CD14-positive monocyte (primary cell): ENCODE measurements at regions not wholly inside any gene's neighbourhood (a gene's known extent, or its start where the extent isn't known, plus 50 kb on each side); places are given as distances from the start of the nearest gene placed in this dataset.

Experiments used
- DNase-seq, 3 donors: peaks; one replicate each; pipeline ENCODE4 v3.0.0-alpha.2; 2011 to 2022
- H2AFZ ChIP-seq: 2 replicates; pipeline ENCODE4 v1.6.0; 2012; ENCODE audit warnings: mild to moderate bottlenecking, low read depth, low read length, inconsistent platforms; ENCODE audit not compliant: insufficient read depth, poor library complexity, severe bottlenecking
- H3K27ac ChIP-seq, 2 donors: 1 replicate in 1 of 2; 2 replicates in 1 of 2; pipeline ENCODE4 v1.5.1; 2012 to 2013; ENCODE audit warnings: low read length in 2 of 2, control low read depth in 1 of 2, inconsistent platforms in 1 of 2, low read depth in 1 of 2, mild to moderate bottlenecking in 1 of 2
- H3K27me3 ChIP-seq, 2 donors: one replicate each; pipeline versions ENCODE4 v1.6.0 to v1.6.1; 2011 to 2013; ENCODE audit warnings: low read length in 2 of 2; ENCODE audit not compliant: control insufficient read depth in 2 of 2, insufficient read depth in 2 of 2
- H3K36me3 ChIP-seq, 2 donors: replicated peaks in 1 of 2; 1 replicate in 1 of 2; 2 replicates in 1 of 2; pipeline versions ENCODE4 v1.5.1 to v1.6.1; 2012 to 2013; ENCODE audit warnings: low read length in 2 of 2, control low read depth in 1 of 2, inconsistent platforms in 1 of 2, mild to moderate bottlenecking in 1 of 2; ENCODE audit not compliant: insufficient read depth in 2 of 2, control insufficient read depth in 1 of 2
- H3K4me1 ChIP-seq, 2 donors: 1 replicate in 1 of 2; 2 replicates in 1 of 2; pipeline versions ENCODE4 v1.5.1 to v1.6.1; 2012 to 2013; ENCODE audit warnings: low read length in 2 of 2, control low read depth in 1 of 2, inconsistent platforms in 1 of 2, mild to moderate bottlenecking in 1 of 2, moderate library complexity in 1 of 2; ENCODE audit not compliant: insufficient read depth in 2 of 2, control insufficient read depth in 1 of 2
- H3K4me2 ChIP-seq: replicated peaks from 2 replicates; pipeline ENCODE3; 2012; ENCODE audit warnings: low read length, moderate library complexity, mild to moderate bottlenecking; ENCODE audit not compliant: poor library complexity, severe bottlenecking; ENCODE audit errors: extremely low read depth
- H3K4me3 ChIP-seq, 3 experiments: fragments of 200-600 bp in 1 of 3; sonication (generic) in 1 of 3; replicated peaks in 1 of 3; 1 replicate in 2 of 3; 2 replicates in 1 of 3; pipeline ENCODE4 v1.5.1; 2011 to 2013; ENCODE audit warnings: low read length in 3 of 3, mild to moderate bottlenecking in 3 of 3, control low read depth in 2 of 3, low read depth in 2 of 3, inconsistent platforms in 1 of 3, moderate library complexity in 1 of 3
- H3K79me2 ChIP-seq: 2 replicates; pipeline ENCODE4 v1.6.0; 2012; ENCODE audit warnings: mild to moderate bottlenecking, control low read depth, inconsistent platforms, low read length, moderate library complexity; ENCODE audit not compliant: insufficient read depth
- H3K9ac ChIP-seq: 2 replicates; pipeline ENCODE4 v1.6.0; 2017; ENCODE audit warnings: low read length, mild to moderate bottlenecking; ENCODE audit not compliant: insufficient read depth, poor library complexity, severe bottlenecking
- H3K9me3 ChIP-seq, 2 donors: replicated peaks in 1 of 2; 1 replicate in 1 of 2; 2 replicates in 1 of 2; pipeline versions ENCODE4 v1.5.1 to v1.6.1; 2012 to 2013; ENCODE audit warnings: low read length in 2 of 2, control low read depth in 1 of 2; ENCODE audit not compliant: control insufficient read depth in 1 of 2, insufficient read depth in 1 of 2
- H4K20me1 ChIP-seq: 2 replicates; pipeline ENCODE4 v1.6.0; 2012; ENCODE audit warnings: mild to moderate bottlenecking, low read length, control low read depth, moderate library complexity; ENCODE audit not compliant: insufficient read depth
- H3K27ac Mint-ChIP-seq, 7 donors: one replicate each; pipeline ENCODE4 v1.8.0; 2020; ENCODE audit warnings: mild to moderate bottlenecking in 7 of 7, mixed read lengths in 7 of 7, moderate library complexity in 6 of 7, inconsistent platforms in 2 of 7
- H3K27me3 Mint-ChIP-seq, 3 donors: one replicate each; pipeline ENCODE4 v1.8.0; 2021 to 2022; ENCODE audit warnings: low read depth in 3 of 3, mild to moderate bottlenecking in 3 of 3, mixed read lengths in 3 of 3, moderate library complexity in 3 of 3, inconsistent platforms in 1 of 3
- H3K36me3 Mint-ChIP-seq, 2 donors: one replicate each; pipeline ENCODE4 v1.8.0; 2020; ENCODE audit warnings: mixed read lengths in 2 of 2, inconsistent platforms in 1 of 2, mild to moderate bottlenecking in 1 of 2
- H3K4me1 Mint-ChIP-seq: one replicate; pipeline ENCODE4 v1.8.0; 2020; ENCODE audit warnings: mild to moderate bottlenecking, mixed read lengths
- H3K4me3 Mint-ChIP-seq, 2 donors: one replicate each; pipeline ENCODE4 v1.8.0; 2020; ENCODE audit warnings: mild to moderate bottlenecking in 2 of 2, mixed read lengths in 2 of 2, moderate library complexity in 1 of 2
- H3K9me3 Mint-ChIP-seq, 7 donors: one replicate each; pipeline ENCODE4 v1.8.0; 2020 to 2022; ENCODE audit warnings: mixed read lengths in 7 of 7, mild to moderate bottlenecking in 6 of 7, moderate library complexity in 6 of 7, inconsistent platforms in 2 of 7
- CTCF ChIP-seq: fragments of 200-600 bp; IDR thresholded peaks from one replicate; pipeline ENCODE4 v1.8.0; 2022; ENCODE audit warnings: antibody characterized with exemption, mild to moderate bottlenecking
- WGBS: methylation state at CpG from one replicate; pipeline ENCODE4 v1.1.5; 2013; ENCODE audit warnings: missing lambda C conversion rate; ENCODE audit not compliant: insufficient coverage; 5-methylcytosine and 5-hydroxymethylcytosine counted together
- intact Hi-C, 2 donors: fragments of 100-400 bp; cut with micrococcal nuclease; formaldehyde crosslinking; loops; one replicate each; pipeline versions ENCODE4 v1.15.0 to v1.15.1; 2023

GRCh38 chr16:87138316-87138715, 178.9 kb downstream of the C16orf95 start:
- intact Hi-C loops, result no loop called here
- DNase-seq, result no peak
- Histone ChIP-seq H3K27ac (no peak overlapping the region), H3K4me1 (no peaks in the 10 kb centered on the region), H3K36me3 (no peaks in the 10 kb centered on the region), H2AFZ (no peak overlapping the region), H3K9me3 (peaks cover 0 to 4% of the 10 kb centered on the region in 2 donors), H3K4me2 (no peak overlapping the region), H3K79me2 (no peaks in the 10 kb centered on the region), H4K20me1 (no peaks in the 10 kb centered on the region), H3K27me3 (no peaks in the 10 kb centered on the region), H3K4me3 (no peak overlapping the region), H3K9ac (no peak overlapping the region)
- Mint-ChIP-seq H3K36me3 (no peaks in the 10 kb centered on the region), H3K27me3 (peaks cover 3 to 8% (median 4%) of the 10 kb centered on the region in 3 donors), H3K27ac (no peak overlapping the region), H3K9me3 (peaks cover 0 to 14% (median 4%) of the 10 kb centered on the region in 7 donors), H3K4me1 (no peaks in the 10 kb centered on the region), H3K4me3 (no peak overlapping the region)
- 100% methylated on average over 2 of the region's 4 CpGs for WGBS
- TF ChIP-seq CTCF, result no peak

GRCh38 chr16:87138738-87139267, 178.4 kb downstream of the C16orf95 start:
- no peaks in the 10 kb centered on the region for H3K79me2 ChIP-seq

More at GRCh38 chr16:87138738-87139267, 178.4 kb downstream of the C16orf95 start:
- DNase-seq, result no peak
- no peak overlapping the region for H3K27ac ChIP-seq
- H3K27me3 Mint-ChIP-seq, result peaks cover 3 to 11% (median 4%) of the 10 kb centered on the region in 3 donors
- no peak overlapping the region for H2AFZ ChIP-seq
- peaks cover 0 to 4% of the 10 kb centered on the region in 2 donors for H3K9me3 ChIP-seq
- intact Hi-C loops, result no loop called here
- no peak overlapping the region for H3K27ac Mint-ChIP-seq
- no peaks in the 10 kb centered on the region for H3K36me3 Mint-ChIP-seq
- H3K9me3 Mint-ChIP-seq, result peaks cover 0 to 14% (median 4%) of the 10 kb centered on the region in 7 donors
- no peaks in the 10 kb centered on the region for H3K4me1 ChIP-seq
- WGBS, result 95% methylated on average over 10 of the region's 13 CpGs
- TF ChIP-seq CTCF, result no peak
- no peaks in the 10 kb centered on the region for H4K20me1 ChIP-seq
- no peak overlapping the region for H3K4me3 Mint-ChIP-seq
- no peaks in the 10 kb centered on the region for H3K27me3 ChIP-seq
- no peak overlapping the region for H3K4me3 ChIP-seq
- no peak overlapping the region for H3K4me2 ChIP-seq
- H3K36me3 ChIP-seq, result no peaks in the 10 kb centered on the region
- H3K4me1 Mint-ChIP-seq, result no peaks in the 10 kb centered on the region
- H3K9ac ChIP-seq, result no peak overlapping the region
